ENCODE measurements at regions not wholly inside any gene's neighbourhood (a gene's known extent, or its start where the extent isn't known, plus 50 kb on each side); places are given as distances from the start of the nearest gene placed in this dataset.

- Histone ChIP-seq H3K27ac (ENCODE audit: insufficient read length, low read depth, low read length) (no peak overlapping the region), H2AK5ac (ENCODE audit: insufficient read length, low read length) (no peak overlapping the region), H3K14ac (ENCODE audit: insufficient read depth, low read length) (no peak overlapping the region), H3K56ac (ENCODE audit: insufficient read length, low read depth, low read length) (no peak overlapping the region), H2BK12ac (ENCODE audit: insufficient read length, low read depth, low read length) (no peak overlapping the region), H3K4me2 (ENCODE audit: insufficient read depth, insufficient read length, low read length) (no peak overlapping the region), H4K8ac (replicated peaks; ENCODE audit: insufficient read length, low read depth, low read length) (no peak overlapping the region), H4K20me1 (ENCODE audit: control insufficient read depth, insufficient read depth, insufficient read length) (no peaks in the 10 kb centered on the region), H3K27me3 (ENCODE audit: insufficient read depth, low read length) (no peaks in the 10 kb centered on the region), H2AFZ (ENCODE audit: low read length) (no peak overlapping the region), H3K9ac (ENCODE audit: extremely low read depth, insufficient read length, low read length) (no peak overlapping the region), H3K79me1 (ENCODE audit: insufficient read depth, low read depth, low read length, poor library complexity, severe bottlenecking) (no peaks in the 10 kb centered on the region), H3K79me2 (ENCODE audit: insufficient read depth, low read length) (no peaks in the 10 kb centered on the region), H3K23me2 (ENCODE audit: insufficient read length, low read depth, low read length, poor library complexity, severe bottlenecking) (no peaks in the 10 kb centered on the region), H3K9me3 (ENCODE audit: control insufficient read depth, low read depth, low read length) (no peaks in the 10 kb centered on the region), H3K4ac (ENCODE audit: low read depth, low read length) (no peak overlapping the region), H2BK20ac (ENCODE audit: low read depth, low read length, poor library complexity, severe bottlenecking) (no peak overlapping the region), H3T11ph (ENCODE audit: low read length) (no peak overlapping the region), H4K5ac (ENCODE audit: insufficient read length, low read depth, low read length) (no peak overlapping the region), H3K4me1 (ENCODE audit: insufficient read depth, low read length) (no peaks in the 10 kb centered on the region), H2BK15ac (ENCODE audit: low read depth, low read length) (no peak overlapping the region), H2BK5ac (ENCODE audit: insufficient read length, low read length) (no peak overlapping the region), H3K18ac (ENCODE audit: insufficient read length, low read depth, low read length) (no peak overlapping the region), H3K23ac (ENCODE audit: insufficient read length, low read depth, low read length) (no peak overlapping the region), H2BK120ac (ENCODE audit: low read depth, low read length, poor library complexity, severe bottlenecking) (no peak overlapping the region), H4K91ac (ENCODE audit: insufficient read length, low read depth, low read length) (no peak overlapping the region)
- Mint-ChIP-seq H3K4me1 (no peaks in the 10 kb centered on the region), H3K4me3 (no peak overlapping the region), H3K9me3 (peaks cover 7 to 11% of the 10 kb centered on the region in 2 experiments; a peak in 3 of 5 replicates), H3K27me3 (ENCODE audit: low read depth) (no peaks in the 10 kb centered on the region), H3K36me3 (ENCODE audit: insufficient read depth in 1 of 3, low read depth in 3 of 3) (peaks cover 0 to 9% (median 7%) of the 10 kb centered on the region in 3 experiments), H3K27ac (no peak overlapping the region)
- WGBS (ENCODE audit: extremely low coverage, insufficient read length, low lambda C conversion rate) = no CpG with 5 or more reads among the region's 4 CpGs
- DNase-seq = no peak
- no peak for TF ChIP-seq CTCF (conservative IDR thresholded peaks at IDR 0.05)
Observed at GRCh38 chr5:123696921-123697341, 185.0 kb downstream of the CSNK1G3 start.
